SK-MEL-5 (cell line): ENCODE measurements at regions not wholly inside any gene's neighbourhood (a gene's known extent, or its start where the extent isn't known, plus 50 kb on each side); places are given as distances from the start of the nearest gene placed in this dataset.
A peak's percentile ranks its signal among the peaks of the same experiment; 100 is the strongest.
"Not testable (repeated sequence)": the region's sequence is repeated elsewhere in the genome, so short reads cannot be mapped to it uniquely, and the experiment has no call there.

ENCODE experiments used
- DNase-seq: peaks from one replicate; pipeline ENCODE4 v3.0.0-alpha.2; 2016; ENCODE audit warnings: low read depth, low spot score
- in situ Hi-C: cut with HindIII; loops from 2 replicates; pipeline ENCODE4 v1.10.0; 2016; ENCODE audit warnings: low sequenced_read_pairs, high pct_unique_total_duplicates, low pct_unique_long_range_greater_than_20kb

- in situ Hi-C loops: no loop called here
- no peak for DNase-seq
Measured at GRCh38 chr6:27782748-27783147, 129.4 kb downstream of the OR2B2 start.

GRCh38 chr6:27778625-27779417 lies 133.4 kb downstream of the OR2B2 start:
- no peak for DNase-seq
- in situ Hi-C loops: no loop called here

- in situ Hi-C loops: no loop called here
- DNase-seq: peak; percentile 73
Measured at GRCh38 chr6:27777614-27778355, 134.4 kb downstream of the OR2B2 start.

GRCh38 chr6:27777126-27777525 lies 135.1 kb downstream of the OR2B2 start:
- in situ Hi-C loops: no loop called here
- DNase-seq: peak; percentile 30

- in situ Hi-C loops: no loop called here
- no peak for DNase-seq
Measured at GRCh38 chr6:27776504-27776903, 135.7 kb downstream of the OR2B2 start.

GRCh38 chr6:27775796-27776184 lies 136.4 kb downstream of the OR2B2 start:
- in situ Hi-C loops: no loop called here
- no peak for DNase-seq

GRCh38 chr6:27775138-27775795 lies 136.9 kb downstream of the OR2B2 start:
- DNase-seq, in situ Hi-C loops: not testable (repeated sequence)

GRCh38 chr6:27774264-27774600 lies 138.0 kb downstream of the OR2B2 start:
- in situ Hi-C loops, DNase-seq: not testable (repeated sequence)

- in situ Hi-C loops, DNase-seq: not testable (repeated sequence)
Measured at GRCh38 chr6:27773542-27774263, 138.5 kb downstream of the OR2B2 start.

- in situ Hi-C loops: no loop called here
- peak; percentile 89 for DNase-seq
Measured at GRCh38 chr6:27772261-27773001, 139.8 kb downstream of the OR2B2 start.

GRCh38 chr6:27771235-27771634 lies 141.0 kb downstream of the OR2B2 start:
- peak; percentile 16 for DNase-seq
- in situ Hi-C loops: no loop called here

GRCh38 chr6:27770724-27771123 lies 141.5 kb downstream of the OR2B2 start:
- in situ Hi-C loops: no loop called here
- DNase-seq: no peak

GRCh38 chr6:27768556-27768955 lies 143.6 kb downstream of the OR2B2 start:
- no peak for DNase-seq
- in situ Hi-C loops: no loop called here

GRCh38 chr6:27767851-27768250 lies 144.3 kb downstream of the OR2B2 start:
- DNase-seq: no peak

GRCh38 chr6:27766405-27766804 lies 145.8 kb downstream of the OR2B2 start:
- DNase-seq: no peak
- in situ Hi-C loops: no loop called here

More at GRCh38 chr6:27767851-27768250, 144.3 kb downstream of the OR2B2 start:
- in situ Hi-C loops: no loop called here

- peak; percentile 19 for DNase-seq
- in situ Hi-C loops: no loop called here
Measured at GRCh38 chr6:27765028-27765590, 147.1 kb downstream of the OR2B2 start.

- in situ Hi-C loops: no loop called here
- DNase-seq: no peak
Measured at GRCh38 chr6:27761391-27761790, 150.8 kb downstream of the OR2B2 start.
